Panc1 (cell line): ENCODE measurements at regions not wholly inside any gene's neighbourhood (a gene's known extent, or its start where the extent isn't known, plus 50 kb on each side); places are given as distances from the start of the nearest gene placed in this dataset.

Source experiments
- ATAC-seq: fragments of 200-7000 bp; cut with Tn5 transposase; 2 replicates; pipeline ENCODE4 v1.9.1; 2020; ENCODE audit warnings: mild to moderate bottlenecking, moderate library complexity
- BruUV-seq: library from RNA; stranded (reverse); fragments of 400-500 nt; replicated peaks from 2 replicates; lab custom pipeline; 2021; lab: Mats Ljungman, UMichigan
- CTCF ChIA-PET: fragments of 300-600 bp; sonication (Branson Sonifier 250); formaldehyde crosslinking; loops from one replicate; lab custom pipeline; 2022; ENCODE audit warnings: antibody characterized with exemption; lab: Charles Lee
- POLR2A ChIA-PET: fragments of 300-600 bp; sonication (Branson Sonifier 250); formaldehyde crosslinking; loops from one replicate; lab custom pipeline; 2022; ENCODE audit warnings: antibody characterized with exemption; lab: Charles Lee
- DNase-seq: peaks from one replicate; pipeline ENCODE4 v3.0.0-alpha.2; 2010; ENCODE audit warnings: low read depth, low spot score
- H3K27ac ChIP-seq: 2 replicates; pipeline ENCODE4 v1.5.1; 2011; ENCODE audit warnings: mild to moderate bottlenecking, low read length, inconsistent platforms
- H3K27me3 ChIP-seq: fragments of 200-500 bp; sonication (Bioruptor generic); 2 replicates; pipeline ENCODE4 v1.6.0; 2014; ENCODE audit warnings: low read length, inconsistent platforms; ENCODE audit not compliant: control insufficient read depth, insufficient read depth
- H3K36me3 ChIP-seq: fragments of 200-500 bp; sonication (Bioruptor generic); 2 replicates; pipeline ENCODE4 v1.5.1; 2014; ENCODE audit warnings: inconsistent platforms, mild to moderate bottlenecking, low read length, moderate library complexity; ENCODE audit not compliant: control insufficient read depth, insufficient read depth
- H3K4me1 ChIP-seq: 2 replicates; pipeline ENCODE4 v1.5.1; 2011; ENCODE audit warnings: inconsistent platforms, mild to moderate bottlenecking, low read length, moderate library complexity; ENCODE audit not compliant: control insufficient read depth, insufficient read depth
- H3K4me3 ChIP-seq, 2 experiments: 2 replicates each; pipeline ENCODE4 v1.5.1; 2011 to 2012; ENCODE audit warnings: low read depth in 2 of 2, low read length in 2 of 2, mild to moderate bottlenecking in 2 of 2, inconsistent platforms in 1 of 2, moderate library complexity in 1 of 2
- H3K9me3 ChIP-seq: fragments of 200-500 bp; sonication (Bioruptor generic); 2 replicates; pipeline ENCODE4 v1.5.1; 2014; ENCODE audit warnings: low read depth, mild to moderate bottlenecking, inconsistent platforms, low read length, moderate library complexity; ENCODE audit not compliant: control insufficient read depth, insufficient read depth
- CTCF ChIP-seq: fragments of 450-650 bp; IDR thresholded peaks from 2 replicates; pipeline ENCODE4 v1.5.1; 2017; ENCODE audit warnings: mild to moderate bottlenecking
- POLR2AphosphoS5 ChIP-seq: IDR thresholded peaks from 2 replicates; pipeline ENCODE4 v1.6.1; 2012; ENCODE audit warnings: mild to moderate bottlenecking, low read depth, low read length, moderate library complexity
- SIN3A ChIP-seq: IDR thresholded peaks from 2 replicates; pipeline ENCODE4 v1.6.1; 2012; ENCODE audit warnings: low read depth, mild to moderate bottlenecking, low read length, moderate library complexity, borderline replicate concordance; ENCODE audit not compliant: insufficient read depth
- TCF7L2 ChIP-seq: IDR thresholded peaks from 2 replicates; pipeline ENCODE4 v1.6.1; 2011; ENCODE audit warnings: mild to moderate bottlenecking, low read depth, low read length, inconsistent platforms
- in situ Hi-C: cut with HindIII; loops from 2 replicates; pipeline ENCODE4 v1.10.0; 2016; ENCODE audit warnings: low sequenced_read_pairs, low pct_unique_long_range_greater_than_20kb
- intact Hi-C: fragments of 100-400 bp; cut with micrococcal nuclease; formaldehyde crosslinking; loops from one replicate; pipeline ENCODE4 v1.10.0; 2022; ENCODE audit not compliant: unreplicated experiment
- TF ChIP-seq, protein P1 (sequence below), 2 experiments: IDR thresholded peaks; 2 replicates each; pipeline ENCODE4 v1.6.1; 2011 to 2012; ENCODE audit warnings: low read depth in 2 of 2, control low read depth in 1 of 2, low read length in 1 of 2, mild to moderate bottlenecking in 1 of 2, moderate library complexity in 1 of 2; ENCODE audit not compliant: insufficient read depth in 1 of 2

GRCh38 chr1:56434740-56435139 is 144.6 kb downstream of the PLPP3 start:
- H3K36me3 ChIP-seq = no peaks in the 10 kb centered on the region
- H3K4me1 ChIP-seq = no peaks in the 10 kb centered on the region
- intact Hi-C loops = no loop called here
- no peak for ATAC-seq
- no peaks in the 10 kb centered on the region for H3K9me3 ChIP-seq
- BruUV-seq = no TSS peak
- no peaks in the 10 kb centered on the region for H3K27me3 ChIP-seq
- CTCF ChIA-PET = no interaction called here
- in situ Hi-C loops = no loop called here
- TF ChIP-seq TCF7L2 (no peak), POLR2AphosphoS5 (no peak), SIN3A (no peak), CTCF (no peak)
- TF ChIP-seq, protein P1, sequence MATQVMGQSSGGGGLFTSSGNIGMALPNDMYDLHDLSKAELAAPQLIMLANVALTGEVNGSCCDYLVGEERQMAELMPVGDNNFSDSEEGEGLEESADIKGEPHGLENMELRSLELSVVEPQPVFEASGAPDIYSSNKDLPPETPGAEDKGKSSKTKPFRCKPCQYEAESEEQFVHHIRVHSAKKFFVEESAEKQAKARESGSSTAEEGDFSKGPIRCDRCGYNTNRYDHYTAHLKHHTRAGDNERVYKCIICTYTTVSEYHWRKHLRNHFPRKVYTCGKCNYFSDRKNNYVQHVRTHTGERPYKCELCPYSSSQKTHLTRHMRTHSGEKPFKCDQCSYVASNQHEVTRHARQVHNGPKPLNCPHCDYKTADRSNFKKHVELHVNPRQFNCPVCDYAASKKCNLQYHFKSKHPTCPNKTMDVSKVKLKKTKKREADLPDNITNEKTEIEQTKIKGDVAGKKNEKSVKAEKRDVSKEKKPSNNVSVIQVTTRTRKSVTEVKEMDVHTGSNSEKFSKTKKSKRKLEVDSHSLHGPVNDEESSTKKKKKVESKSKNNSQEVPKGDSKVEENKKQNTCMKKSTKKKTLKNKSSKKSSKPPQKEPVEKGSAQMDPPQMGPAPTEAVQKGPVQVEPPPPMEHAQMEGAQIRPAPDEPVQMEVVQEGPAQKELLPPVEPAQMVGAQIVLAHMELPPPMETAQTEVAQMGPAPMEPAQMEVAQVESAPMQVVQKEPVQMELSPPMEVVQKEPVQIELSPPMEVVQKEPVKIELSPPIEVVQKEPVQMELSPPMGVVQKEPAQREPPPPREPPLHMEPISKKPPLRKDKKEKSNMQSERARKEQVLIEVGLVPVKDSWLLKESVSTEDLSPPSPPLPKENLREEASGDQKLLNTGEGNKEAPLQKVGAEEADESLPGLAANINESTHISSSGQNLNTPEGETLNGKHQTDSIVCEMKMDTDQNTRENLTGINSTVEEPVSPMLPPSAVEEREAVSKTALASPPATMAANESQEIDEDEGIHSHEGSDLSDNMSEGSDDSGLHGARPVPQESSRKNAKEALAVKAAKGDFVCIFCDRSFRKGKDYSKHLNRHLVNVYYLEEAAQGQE (IDR thresholded peaks at IDR 0.05; ENCODE audit: insufficient read depth in 1 of 2, low read depth in 2 of 2, low read length in 1 of 2) = no peak
- no peak for DNase-seq
- H3K4me3 ChIP-seq = no peak overlapping the region
- POLR2A ChIA-PET = no interaction called here
- H3K27ac ChIP-seq = no peak overlapping the region

- H3K4me1 ChIP-seq = no peaks in the 10 kb centered on the region
- no TSS peak for BruUV-seq
- intact Hi-C loops = no loop called here
Measured at GRCh38 chr1:56434025-56434424, 145.3 kb downstream of the PLPP3 start.

More at GRCh38 chr1:56434025-56434424, 145.3 kb downstream of the PLPP3 start:
- Histone ChIP-seq H3K4me3 (no peak overlapping the region), H3K36me3 (no peaks in the 10 kb centered on the region), H3K9me3 (no peaks in the 10 kb centered on the region), H3K27ac (no peak overlapping the region), H3K27me3 (no peaks in the 10 kb centered on the region)
- ChIA-PET CTCF (no interaction called here), POLR2A (no interaction called here)
- DNase-seq (no peak), ATAC-seq (no peak)
- in situ Hi-C loops = no loop called here
- no peak for TF ChIP-seq TCF7L2
- no peak for TF ChIP-seq POLR2AphosphoS5
- TF ChIP-seq CTCF = no peak
- TF ChIP-seq, protein P1 (IDR thresholded peaks at IDR 0.05; ENCODE audit: insufficient read depth in 1 of 2, low read depth in 2 of 2, low read length in 1 of 2) = no peak
- TF ChIP-seq SIN3A = no peak
